GM21737 (cell line): ENCODE measurements at regions not wholly inside any gene's neighbourhood (a gene's known extent, or its start where the extent isn't known, plus 50 kb on each side); places are given as distances from the start of the nearest gene placed in this dataset.
"Not testable (repeated sequence)": the region's sequence is repeated elsewhere in the genome, so short reads cannot be mapped to it uniquely, and the experiment has no call there.

Experiments used
- ATAC-seq: cut with Tn5 transposase; IDR thresholded peaks from one replicate; pipeline ENCODE4 v1.9.1; 2021; ENCODE audit warnings: mild to moderate bottlenecking, moderate library complexity; ENCODE audit not compliant: unreplicated experiment

DNA sequence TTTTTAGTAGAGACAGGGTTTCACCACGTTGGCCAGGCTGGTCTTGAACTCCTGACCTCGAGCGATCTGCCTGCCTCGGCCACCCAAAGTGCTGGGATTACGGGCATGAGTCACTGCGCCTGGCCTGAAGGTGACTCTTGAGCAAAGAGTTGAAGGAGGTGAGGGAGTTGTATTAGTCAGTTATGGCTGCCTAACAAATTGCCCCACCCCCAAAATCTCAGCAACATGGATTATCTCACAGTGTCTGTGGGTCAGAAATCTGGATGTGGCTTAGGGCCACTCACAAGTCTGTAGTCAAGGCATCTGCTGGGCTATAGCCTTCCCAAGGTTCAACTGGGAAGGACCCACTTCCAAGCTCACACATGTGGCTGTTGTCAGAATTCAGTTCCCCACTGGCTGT, 52.8 kb upstream of the ADGRE5 start:
- ATAC-seq = no peak

DNA sequence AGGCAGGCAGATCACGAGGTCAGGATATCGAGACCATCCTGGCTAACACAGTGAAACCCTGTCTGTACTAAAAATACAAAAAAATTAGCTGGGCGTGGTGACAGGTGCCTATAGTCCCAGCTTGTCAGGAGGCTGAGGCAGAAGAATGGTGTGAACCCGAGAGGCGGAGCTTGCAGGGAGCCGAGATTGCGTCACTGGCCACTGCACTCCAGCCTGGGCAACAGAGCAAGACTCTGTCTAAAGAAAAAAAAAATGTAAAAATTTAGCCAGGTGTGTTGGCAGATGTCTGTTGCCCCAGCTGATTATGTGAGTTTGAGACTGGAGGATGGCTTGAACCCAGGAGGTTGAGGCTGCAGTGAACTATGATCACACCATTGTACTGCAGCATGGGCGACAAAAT, 54.2 kb upstream of the ADGRE5 start:
- not testable (repeated sequence) for ATAC-seq

DNA sequence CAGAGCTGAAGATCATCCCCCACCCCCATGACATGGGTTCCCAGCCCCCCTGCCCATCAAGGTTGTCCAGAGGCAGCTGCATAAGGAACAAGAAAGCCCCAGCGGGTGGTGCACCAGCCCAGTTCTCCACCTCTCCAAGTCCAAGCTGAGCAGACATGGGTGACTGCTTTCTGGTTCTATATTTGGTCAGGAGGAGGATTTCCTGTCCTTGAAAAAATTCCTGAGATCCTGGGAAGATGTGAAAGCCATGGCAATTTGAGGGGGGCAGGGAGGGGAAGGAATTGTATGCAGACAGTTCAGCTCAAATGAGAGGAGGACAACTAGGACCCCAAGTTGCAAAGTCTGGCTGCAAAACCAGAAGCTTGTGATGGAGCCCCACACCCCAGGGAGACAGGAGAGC, 55.4 kb upstream of the ADGRE5 start:
- no peak for ATAC-seq

DNA sequence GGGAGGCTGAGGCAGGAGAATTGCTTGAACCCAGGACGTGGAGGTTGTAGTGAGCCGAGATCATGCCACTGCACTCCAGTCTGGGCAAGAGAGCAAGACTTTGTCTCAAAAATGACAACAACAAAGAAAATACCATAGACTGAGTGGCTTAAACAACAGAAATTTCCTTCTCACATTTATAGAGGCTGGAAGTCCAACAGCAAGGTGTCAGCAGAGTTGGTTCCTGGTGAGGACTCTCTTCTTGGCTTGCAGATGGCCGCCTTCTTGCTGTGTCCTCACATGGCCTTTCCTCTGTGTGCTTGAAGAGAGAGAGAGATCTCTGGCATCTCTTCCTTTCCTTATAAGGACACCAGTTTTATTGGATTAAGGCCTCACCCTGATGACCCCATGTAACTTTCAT, 56.1 kb upstream of the ADGRE5 start:
- no peak for ATAC-seq

DNA sequence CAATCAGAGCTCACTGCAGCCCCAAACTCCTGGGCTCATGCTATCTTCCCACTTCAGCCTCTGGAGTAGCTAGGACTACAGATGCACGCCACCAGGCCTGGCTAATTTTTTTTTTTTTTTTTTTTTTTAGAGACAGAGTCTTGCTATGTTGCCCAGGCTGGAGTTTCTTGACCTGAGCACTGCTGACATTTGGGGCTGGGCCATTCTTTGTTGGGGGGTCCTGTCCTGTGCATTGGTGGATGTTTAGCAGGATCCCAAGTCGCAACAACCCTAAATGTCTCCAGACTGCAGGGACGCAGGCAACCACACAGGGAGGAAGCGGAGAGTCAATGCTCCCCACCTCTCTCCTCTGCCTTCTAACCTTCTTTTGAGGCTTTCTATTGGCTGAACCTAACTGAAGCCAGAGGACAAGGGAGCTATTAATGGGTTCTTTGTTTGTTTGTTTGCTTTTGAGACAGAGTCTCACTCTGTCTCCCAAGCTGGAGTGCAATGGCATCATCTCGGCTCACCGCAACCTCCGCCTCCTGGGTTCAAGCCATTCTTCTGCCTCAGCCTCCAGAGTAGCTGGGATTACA, 58.3 kb upstream of the ADGRE5 start:
- ATAC-seq = no peak

DNA sequence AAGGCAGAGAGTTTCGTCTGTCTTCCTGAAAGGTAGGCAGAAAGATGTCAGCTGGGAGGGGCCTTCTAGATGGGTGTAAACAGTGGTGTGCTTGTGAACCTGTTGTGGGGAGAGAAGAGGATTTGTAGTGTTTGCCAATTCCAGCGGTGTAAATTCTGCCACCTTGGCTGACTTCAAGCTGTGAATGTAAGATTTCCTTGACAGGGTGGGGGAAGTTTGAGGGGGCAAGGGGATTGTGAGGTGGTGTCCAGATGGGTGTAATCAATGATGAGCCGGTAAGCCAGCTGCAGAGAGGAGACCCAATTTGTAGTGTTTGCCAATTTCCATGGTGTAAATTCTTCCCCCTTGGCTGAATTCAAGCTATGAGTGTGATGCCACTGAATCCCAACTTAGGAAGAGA, 61.0 kb upstream of the ADGRE5 start:
- ATAC-seq = no peak

DNA sequence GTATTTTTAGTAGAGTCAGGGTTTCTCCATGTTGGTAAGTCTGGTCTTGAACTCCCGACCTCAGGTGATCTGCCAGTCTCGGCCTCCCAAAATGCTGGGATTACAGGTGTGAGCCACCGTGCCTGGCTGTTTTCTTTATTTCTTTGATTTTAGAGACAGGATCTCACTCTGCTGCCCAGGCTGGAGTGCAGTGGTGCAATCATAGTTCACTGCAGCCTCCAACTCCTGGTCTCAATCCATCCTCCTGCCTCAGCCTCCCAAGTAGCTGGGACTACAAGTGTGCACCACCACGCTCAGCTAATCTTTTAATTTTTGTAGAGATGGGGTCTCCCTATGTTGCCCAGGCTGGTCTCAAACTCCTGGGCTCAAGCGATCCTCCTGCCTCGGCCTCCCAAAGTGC, 61.5 kb upstream of the ADGRE5 start:
- ATAC-seq = not testable (repeated sequence)

DNA sequence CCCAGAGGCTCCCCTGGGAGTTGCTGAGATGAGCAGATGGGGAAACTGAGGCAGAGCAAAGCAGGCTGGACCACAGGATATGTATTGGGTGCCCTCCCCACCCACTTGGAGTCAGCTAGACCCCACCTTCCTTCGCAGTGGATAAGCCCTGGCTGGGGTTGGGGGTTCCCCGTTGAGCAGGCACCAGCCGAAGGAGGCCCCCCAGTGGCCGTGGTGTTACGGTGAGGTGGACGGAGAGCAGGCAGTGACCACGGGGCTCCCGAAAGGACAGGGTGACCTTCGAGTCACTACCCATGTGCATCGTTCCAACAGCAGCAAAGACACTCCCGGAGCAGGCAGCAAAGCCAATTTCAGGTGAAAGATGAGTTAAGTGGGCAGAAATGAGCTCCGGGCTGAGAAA, 62.4 kb upstream of the ADGRE5 start:
- no peak for ATAC-seq

DNA sequence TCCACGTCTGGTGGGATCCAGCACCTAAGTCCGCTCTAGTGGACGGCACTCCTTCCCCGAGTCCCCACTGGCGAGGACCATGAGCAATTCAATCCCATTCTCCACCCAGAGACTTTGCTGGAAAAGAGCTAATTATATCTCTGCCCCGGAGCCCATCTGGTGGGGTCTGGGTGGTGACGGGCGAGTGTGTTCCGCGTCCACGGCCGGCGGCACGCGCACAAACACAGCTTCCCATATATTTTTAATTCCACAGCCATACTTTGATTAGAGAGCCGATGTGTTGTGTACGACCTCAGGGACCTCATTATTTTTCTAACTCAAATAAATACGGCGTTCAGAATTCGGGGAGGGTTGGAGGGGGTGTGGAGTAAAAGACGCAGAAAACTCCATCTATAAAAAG, 64.1 kb upstream of the ADGRE5 start:
- ATAC-seq = no peak

DNA sequence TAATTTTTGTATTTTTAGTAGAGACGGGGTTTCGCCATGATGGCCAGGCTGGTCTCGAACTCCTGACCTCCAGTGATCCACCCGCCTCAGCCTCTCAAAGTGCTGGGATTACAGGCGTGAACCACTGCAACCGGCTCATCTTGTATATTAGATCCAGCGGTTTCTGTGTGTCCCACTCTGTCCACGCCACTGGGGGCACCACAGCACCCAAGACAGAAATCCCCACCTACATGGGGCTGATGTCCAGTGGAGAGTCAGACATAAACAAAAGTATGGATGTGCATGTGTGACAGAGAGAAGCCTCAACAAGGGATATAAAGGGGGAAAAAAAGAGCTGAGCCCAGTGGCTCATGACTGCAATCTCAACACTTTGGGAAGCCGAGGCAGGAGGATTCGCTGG, 65.8 kb upstream of the ADGRE5 start:
- ATAC-seq = no peak

DNA sequence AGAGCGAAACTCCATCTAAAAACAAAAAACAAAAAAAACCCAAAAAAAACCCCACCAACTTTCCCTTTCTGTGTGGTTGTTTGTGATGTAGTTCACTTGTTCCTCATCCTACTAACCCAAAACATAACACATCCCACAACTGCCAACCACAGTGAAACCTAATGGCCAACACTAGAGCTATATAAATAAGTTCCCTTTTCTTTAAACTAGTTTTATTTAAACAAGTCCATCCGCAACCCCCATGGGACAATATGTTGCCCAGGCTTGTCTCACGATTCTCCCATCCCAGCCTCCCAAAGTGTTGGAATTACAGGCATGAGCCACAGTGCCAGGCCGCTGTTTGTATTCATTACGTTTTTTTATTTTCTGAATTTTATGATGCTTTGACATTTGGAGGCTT, 71.2 kb upstream of the ADGRE5 start:
- ATAC-seq = no peak

DNA sequence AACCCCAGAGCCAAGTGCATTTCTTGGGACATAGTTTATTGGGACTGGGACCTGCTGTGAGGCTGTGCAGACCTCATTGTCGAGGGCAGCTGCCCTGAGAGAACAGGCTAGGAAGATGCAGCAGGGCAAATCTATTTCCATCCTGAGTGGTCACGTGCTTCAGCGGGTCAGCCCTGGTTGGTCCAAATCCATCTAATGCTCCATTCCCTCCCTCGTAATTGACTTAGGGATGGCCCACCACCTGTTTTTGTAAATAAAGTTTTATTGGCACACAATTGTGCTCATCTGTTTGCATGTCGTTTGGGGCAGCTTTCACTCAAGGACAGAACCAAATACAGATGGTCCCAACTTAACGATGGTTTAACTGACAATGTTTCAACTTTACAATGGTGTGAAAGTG, 75.5 kb upstream of the ADGRE5 start:
- no peak for ATAC-seq

DNA sequence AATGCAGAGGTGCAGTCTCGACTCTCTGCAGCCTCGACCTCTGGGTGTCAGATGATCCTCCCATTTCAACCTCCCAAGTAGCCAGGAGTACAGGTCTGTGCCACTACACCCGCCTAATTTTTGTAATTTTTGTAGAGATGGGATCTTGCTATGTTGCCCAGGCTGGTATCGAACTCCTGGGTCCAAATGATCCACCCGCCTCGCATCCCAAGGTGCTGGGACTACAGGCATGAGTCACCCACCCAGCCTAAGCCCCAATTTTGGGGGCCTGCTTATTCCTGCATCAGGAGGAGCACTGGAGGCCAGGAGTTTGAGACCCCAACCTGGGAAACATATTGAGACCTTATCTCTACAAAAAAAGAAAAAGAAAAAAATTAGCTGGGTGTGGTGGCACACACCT, 80.1 kb upstream of the ADGRE5 start:
- ATAC-seq = no peak

DNA sequence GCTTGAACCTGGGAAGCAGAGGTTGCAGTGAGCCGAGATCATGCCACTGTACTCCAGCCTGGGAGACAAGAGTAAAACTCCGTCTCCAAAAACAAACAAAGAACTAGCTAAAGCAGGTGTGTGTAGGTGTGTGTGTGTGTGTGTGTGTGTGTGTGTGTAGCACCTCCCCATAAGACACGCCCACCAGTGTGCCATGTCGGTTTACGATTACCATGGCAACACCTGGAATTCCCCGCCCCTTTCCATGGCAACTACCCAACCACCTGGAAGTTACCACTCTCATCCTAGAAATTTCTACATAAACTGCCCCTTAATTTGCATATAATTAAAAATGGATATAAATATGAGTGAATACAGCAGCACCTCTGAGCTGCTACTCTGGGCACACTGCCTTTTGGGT, 80.9 kb upstream of the ADGRE5 start:
- ATAC-seq = no peak

DNA sequence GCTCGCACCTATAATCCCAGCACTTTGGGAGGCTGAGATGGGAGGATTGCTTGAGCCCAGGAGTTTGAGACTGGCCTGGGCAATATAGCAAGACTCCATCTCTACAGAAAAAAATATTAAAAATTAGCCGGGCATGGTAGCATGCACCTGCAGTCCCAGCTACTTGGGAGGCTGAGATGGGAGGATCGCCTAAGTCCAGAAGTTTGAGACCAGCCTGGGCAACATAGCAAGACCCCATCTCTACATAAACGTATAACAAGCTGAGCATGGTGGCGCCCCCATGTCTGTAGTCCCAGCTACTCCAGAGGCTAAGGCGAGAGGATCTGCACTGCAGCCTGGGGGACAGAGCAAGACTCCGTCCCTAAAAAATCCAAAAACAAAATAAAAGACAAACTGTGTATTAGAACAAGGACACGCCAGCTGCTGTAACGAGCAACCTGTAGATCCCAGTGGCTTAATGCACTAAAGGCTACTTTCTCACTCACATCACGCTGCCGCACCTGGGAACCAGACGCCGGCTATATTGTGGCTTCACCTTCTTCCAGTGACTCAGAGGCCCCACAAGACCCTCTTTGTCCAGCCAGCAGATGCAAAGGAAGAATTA, 81.9 kb upstream of the ADGRE5 start:
- not testable (repeated sequence) for ATAC-seq

DNA sequence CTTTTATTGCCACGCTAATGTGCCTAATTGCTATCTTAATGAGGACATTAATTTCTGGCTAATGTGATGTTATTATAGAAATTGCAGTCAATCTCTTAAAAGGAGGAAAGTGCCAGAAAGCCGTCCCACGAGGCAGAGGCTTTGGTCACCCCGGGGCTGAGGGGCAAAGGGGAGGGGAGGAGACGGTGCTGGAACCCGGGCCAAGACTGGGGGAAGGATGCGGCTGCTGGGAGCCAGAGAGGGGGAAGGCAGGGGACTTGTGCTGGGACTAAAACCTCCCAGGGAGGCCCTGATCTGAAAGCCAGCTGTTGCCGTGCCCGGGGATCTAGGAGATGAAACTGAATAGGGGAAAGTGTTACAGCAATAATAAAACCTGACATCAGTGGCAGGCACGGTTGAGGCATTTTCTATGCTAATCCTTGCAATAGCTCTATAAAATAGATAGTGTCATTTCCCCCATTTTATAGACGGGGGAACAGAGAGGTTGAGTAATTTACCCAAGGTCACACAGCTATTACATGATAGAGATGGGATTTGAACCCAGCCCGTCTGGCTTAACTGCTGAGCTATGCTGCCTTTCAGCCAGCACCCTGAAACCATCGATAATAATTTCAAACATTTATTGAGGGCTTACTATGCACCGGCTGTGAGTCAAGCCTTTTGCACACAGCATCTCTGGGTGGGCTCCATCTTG, 83.2 kb upstream of the ADGRE5 start:
- not testable (repeated sequence) for ATAC-seq

DNA sequence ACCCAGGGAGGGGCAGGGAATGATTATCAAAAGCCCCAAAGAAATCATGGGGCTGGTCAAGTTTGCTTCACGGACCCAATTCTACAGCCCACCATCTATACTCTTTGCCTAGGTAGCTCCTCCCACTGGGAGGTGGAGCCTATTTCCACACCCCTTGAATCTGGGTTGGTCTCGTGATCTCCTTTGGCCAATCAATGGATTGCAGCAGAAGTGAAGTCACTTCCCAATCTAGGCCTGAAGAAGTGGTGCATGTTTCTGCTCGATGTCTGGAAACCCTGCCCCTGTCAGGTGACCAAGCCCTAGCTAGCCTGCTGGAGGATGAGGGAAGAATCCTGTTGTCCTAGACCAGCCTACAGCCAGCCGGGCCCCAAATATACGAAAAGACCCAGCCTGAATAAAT, 86.3 kb upstream of the ADGRE5 start:
- ATAC-seq = not testable (repeated sequence)

DNA sequence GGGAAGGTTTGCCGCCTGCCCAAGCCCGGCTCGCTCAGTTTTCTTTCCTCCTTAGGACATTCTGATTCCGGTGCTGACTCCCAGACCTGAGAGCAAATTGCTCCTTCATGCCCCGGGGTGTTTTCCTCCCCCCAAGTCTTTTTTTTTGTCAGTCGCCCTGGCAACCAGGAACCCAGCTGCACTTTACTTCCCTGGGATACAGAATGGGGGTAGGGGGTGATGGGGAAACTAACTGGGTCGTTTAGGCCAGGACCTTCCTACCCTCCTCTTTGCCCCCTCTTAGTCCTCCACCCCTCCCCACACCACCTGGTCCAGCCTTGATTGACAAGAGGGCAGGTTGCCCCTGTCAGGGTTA, 87.5 kb upstream of the ADGRE5 start:
- not testable (repeated sequence) for ATAC-seq

DNA sequence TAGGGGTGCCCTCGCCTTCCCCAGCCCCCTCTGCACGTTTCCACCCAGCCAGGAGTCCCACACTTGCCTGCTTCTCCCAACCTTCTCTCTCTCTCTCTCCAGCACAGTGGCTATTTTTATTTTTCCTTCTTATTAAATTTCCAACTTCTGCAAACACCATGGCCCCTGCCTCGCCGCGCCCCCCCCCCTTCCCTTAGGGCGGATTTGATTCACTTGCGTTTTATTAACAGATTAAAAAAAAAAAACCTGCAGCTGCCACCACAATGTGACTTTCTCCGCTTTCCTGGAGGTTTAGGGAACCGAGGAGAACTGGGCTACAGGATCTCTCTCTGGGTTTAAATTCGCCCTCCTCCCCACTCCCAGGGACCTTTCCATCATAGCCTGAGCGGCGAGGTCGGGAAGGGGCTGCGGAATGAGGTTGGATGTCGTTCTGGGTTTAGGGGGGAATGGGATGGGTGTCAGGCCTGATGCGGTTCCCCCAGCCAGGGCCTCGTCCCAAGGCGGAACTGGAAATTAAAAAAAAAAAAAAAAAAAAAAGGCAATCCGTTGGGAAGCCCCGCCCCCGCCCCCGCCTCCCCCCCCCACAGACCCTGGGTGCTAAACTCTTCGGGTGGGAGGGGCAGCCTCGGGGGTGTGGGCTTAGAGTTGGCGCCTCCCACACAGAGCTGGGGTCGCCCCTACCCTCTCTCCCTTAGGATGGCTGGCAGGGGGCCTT, 87.3 kb upstream of the ADGRL1 start:
- not testable (repeated sequence) for ATAC-seq

DNA sequence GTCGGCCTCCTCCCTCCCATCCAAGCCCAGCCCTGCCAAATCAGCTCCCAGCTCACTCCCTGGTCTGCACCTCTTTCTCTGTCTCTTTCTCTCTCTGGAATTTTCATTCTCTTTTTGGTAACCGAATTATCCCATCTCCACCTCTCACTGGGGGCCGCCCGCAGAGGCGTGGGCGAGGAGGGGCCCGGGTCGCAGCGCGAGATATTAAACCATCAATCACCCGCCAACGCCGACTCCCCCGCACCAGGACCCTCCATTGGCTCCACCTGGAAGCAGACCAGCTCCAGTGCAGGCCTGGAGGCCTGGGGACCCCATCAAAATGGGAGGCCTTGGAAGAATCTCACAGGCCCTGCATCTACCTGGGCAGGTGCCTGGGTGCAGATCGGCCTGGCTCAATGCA, 83.8 kb upstream of the ADGRL1 start:
- not testable (repeated sequence) for ATAC-seq

DNA sequence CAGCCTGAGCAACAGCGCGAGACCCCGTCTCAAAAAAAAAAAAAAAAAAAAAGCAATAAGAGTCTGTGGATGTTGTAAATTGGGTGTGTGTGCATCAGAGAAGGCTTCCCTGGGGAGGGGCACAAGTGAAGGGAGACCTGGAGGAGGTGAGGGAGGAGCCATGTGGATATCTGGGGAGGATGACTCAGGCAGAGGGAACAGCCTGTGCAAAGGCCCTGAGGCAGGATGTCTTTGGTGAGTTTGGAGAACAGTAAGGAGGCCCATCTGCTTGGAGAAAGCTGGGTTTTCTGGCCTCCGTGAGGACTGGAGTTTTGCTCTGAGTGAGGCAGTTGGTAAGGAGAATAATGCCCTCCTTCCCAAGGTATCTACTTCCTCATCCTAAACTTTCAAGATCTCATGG, 81.9 kb upstream of the ADGRL1 start:
- not testable (repeated sequence) for ATAC-seq

DNA sequence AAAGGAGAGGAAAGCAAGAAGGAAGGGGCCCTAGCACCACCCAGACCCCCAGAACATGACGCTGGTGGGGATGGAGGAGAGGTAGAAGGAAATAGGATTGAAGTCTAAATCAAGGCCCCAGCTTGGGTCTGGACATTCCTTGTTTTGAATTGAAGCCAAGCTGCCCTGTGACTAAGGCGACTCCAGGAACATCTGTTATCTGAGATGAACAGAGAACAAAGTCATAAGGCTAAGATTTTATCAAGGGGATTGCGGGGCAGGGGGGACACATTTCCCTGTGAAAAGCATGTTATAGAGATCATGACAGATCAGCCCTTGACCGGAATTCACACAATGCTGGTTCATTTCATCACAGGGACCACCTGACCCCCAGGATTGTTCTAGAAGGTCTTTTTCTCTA, 80.6 kb upstream of the ADGRL1 start:
- ATAC-seq = not testable (repeated sequence)
